ENCODE measurements at regions not wholly inside any gene's neighbourhood (a gene's known extent, or its start where the extent isn't known, plus 50 kb on each side); places are given as distances from the start of the nearest gene placed in this dataset.

DNA sequence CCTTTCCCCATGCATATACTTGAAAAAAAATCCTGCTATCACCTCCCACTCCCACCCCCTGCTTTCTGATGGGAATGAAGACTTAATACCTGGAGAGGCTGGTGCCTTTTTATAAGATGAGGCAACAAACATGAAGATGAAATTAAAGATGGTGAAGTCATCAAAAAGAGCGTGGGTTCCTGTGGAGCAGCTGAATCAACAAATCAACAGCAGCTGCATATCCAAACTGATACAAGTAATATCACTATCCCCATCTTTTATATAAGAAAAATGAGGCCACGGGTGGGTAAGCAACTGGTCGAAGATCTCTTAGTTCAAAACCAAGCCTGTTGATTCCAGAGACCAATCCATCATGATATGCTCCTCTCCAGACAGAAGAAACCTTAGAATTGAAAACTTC is 268.5 kb downstream of the ENC1 start:
- no peak for DNase-seq

DNA sequence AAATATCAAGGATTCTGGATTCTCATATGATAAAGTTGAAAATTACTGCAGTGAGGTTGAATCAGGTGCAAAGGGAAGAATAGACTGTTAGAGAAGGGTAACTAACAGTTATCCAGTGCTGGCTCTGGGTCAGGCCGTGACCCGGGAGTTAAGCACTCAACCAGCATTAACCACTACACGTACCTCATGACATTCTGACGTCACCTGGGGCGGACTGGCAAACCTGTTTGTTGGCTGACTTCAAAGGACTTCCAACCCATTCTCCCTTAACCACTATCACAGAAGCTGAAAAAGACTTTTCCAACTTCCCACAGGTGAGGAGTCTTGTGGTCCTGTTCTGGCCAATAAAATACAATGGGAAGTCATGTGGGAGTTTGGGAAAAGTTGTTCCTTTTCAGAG is 268.9 kb downstream of the ENC1 start:
- no peak for DNase-seq

- peak; percentile 63 for DNase-seq
Observed at GRCh38 chr5:74370168-74370567, 270.4 kb downstream of the ENC1 start.

- no peak for DNase-seq
Observed at GRCh38 chr5:74369173-74369572, 271.4 kb downstream of the ENC1 start.

GRCh38 chr5:74367934-74368333 is 272.6 kb downstream of the ENC1 start:
- no peak for DNase-seq

DNA sequence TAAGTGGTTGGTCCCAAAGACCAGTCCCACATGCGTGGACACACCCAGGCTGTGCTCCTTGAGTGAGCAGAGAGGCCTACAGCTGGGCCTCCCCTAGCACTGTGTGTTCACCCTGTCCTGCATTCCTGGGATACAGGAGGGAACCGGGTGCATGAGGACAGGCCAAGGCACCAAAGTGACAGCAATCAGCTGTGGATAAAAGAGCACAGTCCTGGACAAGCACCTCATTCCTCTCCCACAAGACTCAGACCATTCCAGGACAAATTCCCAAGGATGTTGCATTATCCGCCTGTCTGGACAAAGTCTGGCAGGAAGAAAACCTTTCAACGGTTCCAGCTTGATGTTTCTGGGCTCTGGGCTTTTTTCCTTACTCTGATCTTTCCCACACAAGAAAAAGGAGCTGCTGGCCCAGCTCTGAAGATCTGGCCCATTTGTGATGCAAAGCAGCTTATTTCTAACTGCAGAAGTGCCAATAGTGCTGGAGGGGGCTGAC is 273.2 kb downstream of the ENC1 start:
- no peak for DNase-seq

DNA sequence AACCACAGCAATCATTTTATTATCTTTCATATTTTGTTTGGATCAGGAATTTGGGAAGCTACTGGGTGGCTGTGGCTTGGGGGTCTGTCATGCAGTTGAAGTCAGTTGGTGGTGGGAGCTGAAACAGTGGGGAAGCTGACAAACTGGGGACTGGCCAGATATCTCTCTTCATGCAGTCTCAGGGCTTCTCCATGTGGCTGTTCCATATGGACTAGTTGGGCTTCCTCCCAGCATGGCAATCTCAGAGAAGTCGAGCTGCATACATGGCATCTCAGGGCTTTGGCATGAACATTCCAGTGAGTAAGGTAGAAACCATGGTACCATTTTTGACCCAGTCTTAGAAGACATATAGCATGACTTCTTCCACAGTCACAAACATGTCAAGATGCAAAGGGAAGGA is 274.8 kb downstream of the ENC1 start:
- DNase-seq: no peak

GRCh38 chr5:74364507-74364906 is 276.0 kb downstream of the ENC1 start:
- no peak for DNase-seq

DNA sequence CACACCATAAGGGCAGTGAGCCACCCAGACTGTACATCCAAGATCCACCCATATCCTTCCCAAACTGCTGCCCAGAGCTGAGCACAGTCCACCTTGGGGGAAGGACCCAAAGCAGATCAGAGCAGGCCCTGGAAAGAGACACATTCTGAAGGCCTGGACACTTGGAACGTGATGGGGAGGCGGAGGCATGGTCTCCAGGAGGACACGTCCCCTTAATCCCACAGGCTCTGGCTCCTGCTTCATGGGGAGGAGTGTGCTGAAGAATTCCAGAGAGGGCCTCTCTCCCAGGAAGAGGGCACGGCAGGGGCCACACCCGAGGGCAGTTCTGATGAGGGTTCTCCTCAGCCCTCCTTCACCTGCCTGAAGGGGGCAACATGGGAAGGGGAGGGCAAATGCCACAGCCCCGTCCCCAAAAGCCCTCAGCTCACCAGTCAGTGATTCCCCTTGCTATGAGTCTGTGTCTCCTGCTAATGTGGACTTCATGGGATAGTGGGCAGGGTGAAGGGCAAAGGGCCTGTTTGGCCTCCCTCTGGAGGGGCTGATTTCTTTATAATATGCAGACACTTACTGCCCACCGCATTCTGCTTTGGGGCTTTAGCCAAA is 276.8 kb downstream of the ENC1 start:
- DNase-seq: no peak

DNA sequence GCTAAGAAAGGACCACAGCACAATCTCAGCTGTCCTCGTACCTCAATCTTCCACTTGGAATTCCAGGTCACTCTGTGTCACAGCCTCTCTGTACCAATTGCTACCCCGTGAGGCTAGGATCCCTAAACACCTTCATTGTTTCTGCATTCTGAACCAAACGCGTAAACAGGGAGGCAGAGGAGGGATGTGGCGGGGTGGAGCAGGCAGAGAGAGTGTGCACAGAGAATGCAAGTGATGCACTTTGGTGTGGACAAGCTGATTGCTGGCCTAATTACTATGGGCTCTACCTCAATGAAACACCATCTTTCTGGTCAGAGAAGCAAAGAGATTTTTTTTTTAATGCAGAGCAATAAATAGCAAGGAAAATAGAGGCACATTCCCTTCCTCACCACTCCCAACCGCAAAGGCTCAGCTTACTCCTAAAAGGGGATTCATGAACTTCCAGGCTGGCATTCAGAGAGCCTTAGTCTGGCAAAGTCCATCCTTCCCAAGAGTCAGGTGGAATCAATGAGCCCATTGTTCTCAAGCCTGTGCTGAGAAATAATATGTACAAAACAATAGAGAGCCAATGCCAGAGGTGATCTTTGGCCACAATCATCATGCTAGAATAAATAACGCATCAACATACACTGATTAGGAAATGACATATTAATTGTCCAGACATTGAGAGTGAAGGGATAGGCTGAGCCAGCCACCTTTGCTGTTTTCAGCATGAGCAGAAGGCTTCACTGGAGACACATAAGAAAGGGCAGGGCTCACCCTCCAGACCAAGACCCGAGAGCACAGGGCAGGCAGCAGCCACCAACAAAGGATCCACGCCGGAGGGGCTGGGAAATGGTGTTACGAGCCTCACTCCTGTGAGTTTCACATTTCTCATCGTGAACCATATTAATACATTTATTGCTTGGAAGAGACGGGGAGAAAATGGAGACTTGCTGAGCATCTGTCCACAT is 278.8 kb downstream of the ENC1 start:
- DNase-seq: no peak

GRCh38 chr5:74360535-74361210 is 279.9 kb downstream of the ENC1 start:
- DNase-seq: no peak

DNA sequence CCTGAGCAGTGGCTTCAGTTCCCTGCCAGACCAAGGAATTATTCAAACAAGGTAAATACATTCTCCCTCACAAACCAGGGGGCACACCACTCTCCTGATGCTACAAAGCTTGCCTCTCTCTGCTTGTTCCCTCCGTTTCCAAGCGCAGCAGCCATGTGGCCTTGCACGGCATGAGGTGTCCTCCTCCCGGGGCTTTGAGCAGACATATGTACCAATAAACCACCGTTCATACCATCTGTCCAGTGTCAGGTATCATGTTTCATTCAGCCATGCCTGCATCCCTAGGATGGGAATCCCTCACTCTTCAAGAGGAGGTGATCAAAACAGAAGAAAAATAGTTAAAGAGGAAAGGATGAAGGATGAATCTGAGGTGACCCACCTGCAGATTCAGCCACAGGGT is 282.7 kb downstream of the ENC1 start:
- peak; percentile 51 for DNase-seq

DNA sequence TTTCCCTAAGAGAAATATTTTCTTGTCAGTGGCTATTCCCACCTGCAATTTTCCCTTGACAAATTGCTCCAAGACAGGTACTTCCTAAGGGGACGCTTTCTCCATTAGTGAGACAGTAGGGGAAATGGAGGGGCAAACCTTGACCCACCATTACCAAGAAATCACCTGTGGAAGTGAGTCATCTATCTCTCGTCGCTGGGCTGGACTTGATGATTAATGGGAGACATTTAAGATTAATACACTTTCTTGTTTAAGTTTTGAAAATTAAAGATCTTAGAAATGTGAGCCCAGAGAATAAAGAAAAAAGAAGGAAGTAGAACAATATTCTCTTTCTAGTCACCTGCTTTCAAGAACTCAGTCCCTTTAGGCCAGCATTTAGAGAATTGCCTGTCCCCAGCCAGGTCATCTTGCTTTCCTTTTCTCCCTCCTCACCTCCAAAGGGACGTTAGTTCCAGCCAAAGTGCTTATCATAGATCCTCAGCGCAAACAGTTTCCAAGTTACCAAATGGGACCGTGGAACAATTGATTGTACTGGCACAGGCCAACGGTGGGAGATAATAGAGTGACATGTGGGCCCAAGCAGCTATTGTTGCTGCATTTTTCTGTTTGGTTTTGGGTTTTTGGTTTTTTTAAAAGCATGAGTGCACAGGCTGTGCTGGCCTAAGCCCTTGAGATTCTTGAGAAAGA is 284.4 kb downstream of the ENC1 start:
- no peak for DNase-seq

- DNase-seq: no peak
Observed at GRCh38 chr5:74355041-74355824, 285.3 kb downstream of the ENC1 start.

DNA sequence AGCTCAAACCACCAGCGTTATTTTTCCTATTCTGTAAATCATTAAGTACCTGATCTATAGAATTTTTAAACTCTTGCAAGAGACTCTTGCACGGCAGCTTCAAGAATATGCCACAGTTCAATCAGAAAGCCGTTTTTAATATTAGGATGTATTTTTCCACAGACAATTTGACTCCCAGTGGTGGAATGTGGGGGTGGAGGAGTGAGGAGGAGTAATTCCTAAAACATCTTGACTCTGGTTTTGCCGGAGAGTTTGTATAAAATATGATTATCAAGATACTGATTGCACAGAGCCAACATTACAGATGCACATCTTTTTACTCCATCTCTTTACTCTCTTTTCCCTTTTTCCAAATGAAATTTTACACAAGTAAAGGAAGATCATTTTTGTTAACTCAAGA is 288.3 kb downstream of the ENC1 start:
- DNase-seq: no peak

- DNase-seq: peak; percentile 51
Observed at GRCh38 chr5:74342948-74343682, 297.4 kb downstream of the ENC1 start.

DNA sequence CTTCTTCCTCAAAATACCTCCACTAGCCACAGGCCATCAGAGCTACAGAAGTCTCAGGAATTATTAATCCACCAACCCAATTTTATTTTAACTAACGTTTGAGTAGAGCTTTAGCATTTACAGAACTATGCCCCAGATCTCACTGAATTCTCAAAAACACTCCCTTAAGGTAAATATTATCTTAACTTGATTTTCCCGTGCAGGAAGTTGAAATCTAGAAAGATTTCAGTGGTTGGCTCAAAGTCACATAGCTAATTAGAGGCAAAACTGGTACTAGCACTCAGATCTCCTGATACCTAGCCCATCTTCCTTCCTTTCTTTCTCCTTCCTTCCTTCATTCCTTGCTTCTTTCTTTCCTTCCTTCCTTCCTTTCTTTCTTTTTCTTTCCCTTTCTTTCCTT is 298.3 kb downstream of the ENC1 start:
- DNase-seq: no peak

- no peak for DNase-seq
Observed at GRCh38 chr5:74341221-74341620, 299.3 kb downstream of the ENC1 start.

DNA sequence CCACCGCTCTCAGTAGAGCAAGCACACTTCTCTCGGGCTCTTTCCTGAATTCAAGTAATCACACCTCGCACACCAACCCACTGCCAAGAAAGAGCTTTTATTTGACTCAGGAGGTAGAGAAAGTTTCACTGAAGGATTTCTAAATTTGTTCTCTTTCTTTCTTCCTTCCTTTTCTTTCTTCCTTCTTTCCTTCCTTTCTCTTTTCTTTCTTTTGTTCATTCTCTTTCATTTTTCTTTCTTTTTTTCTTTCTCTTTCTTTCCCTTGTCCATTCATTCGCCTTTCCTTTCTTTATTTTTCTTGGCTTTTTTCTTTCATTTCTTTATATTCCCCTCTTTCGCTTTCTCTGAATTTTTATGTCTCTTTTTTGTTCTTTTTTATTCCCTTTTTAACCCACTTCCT is 300.1 kb downstream of the ENC1 start:
- DNase-seq: no peak

GRCh38 chr5:74337984-74338310 is 302.6 kb downstream of the ENC1 start:
- DNase-seq: no peak

DNA sequence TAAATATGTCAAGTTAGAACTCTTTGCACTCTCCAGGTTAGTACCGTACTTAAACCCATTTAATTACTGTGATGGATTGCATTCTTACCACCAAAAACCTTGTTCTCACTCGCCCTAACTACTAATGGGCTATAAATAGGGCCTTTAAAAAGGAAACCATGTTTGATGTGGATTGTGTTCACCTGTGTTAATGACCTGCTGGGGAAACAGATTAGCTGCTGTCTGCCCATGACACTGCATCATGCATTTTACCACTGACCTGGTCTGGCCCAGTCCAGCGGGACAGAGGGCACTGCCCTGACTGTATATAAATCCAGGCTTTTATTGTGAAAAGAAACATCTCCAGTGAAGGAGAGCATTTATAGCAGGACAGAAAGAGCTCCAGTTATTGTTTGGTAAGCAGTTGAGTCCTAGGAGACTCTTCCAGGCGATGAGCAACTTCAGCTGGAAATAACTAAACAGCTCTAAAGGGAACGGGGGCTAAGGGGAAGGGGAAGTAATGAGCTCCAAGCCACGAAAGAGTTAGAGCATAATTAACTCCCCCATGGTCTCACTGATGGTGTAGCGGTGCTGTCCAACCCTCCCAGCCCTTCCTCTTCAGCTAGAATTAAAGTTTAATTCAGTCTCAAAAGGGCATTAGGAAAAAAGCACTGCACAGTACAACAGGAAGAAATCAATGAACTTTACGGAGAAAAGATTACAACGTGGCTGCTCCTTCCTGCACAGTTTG is 303.1 kb downstream of the ENC1 start:
- no peak for DNase-seq
